BLaER1 (cell line): ENCODE measurements at regions not wholly inside any gene's neighbourhood (a gene's known extent, or its start where the extent isn't known, plus 50 kb on each side); places are given as distances from the start of the nearest gene placed in this dataset.

ENCODE experiments used
- H3K27ac ChIP-seq: shearing (Covaris generic); formaldehyde crosslinking; 2 replicates; pipeline ENCODE4 v1.8.1; 2022
- H3K27me3 ChIP-seq: shearing (Covaris generic); formaldehyde crosslinking; 2 replicates; pipeline ENCODE4 v1.8.1; 2022
- H3K36me3 ChIP-seq: shearing (Covaris generic); formaldehyde crosslinking; 2 replicates; pipeline ENCODE4 v1.8.1; 2022
- H3K4me1 ChIP-seq: shearing (Covaris generic); formaldehyde crosslinking; 2 replicates; pipeline ENCODE4 v1.8.1; 2022
- H3K4me2 ChIP-seq: shearing (Covaris generic); formaldehyde crosslinking; 2 replicates; pipeline ENCODE4 v1.8.1; 2022
- H3K4me3 ChIP-seq: shearing (Covaris generic); formaldehyde crosslinking; 2 replicates; pipeline ENCODE4 v1.8.1; 2022
- H3K9ac ChIP-seq: shearing (Covaris generic); formaldehyde crosslinking; 2 replicates; pipeline ENCODE4 v1.8.1; 2022
- H3K9me3 ChIP-seq: shearing (Covaris generic); formaldehyde crosslinking; 2 replicates; pipeline ENCODE4 v1.8.1; 2022
- H4K20me1 ChIP-seq: shearing (Covaris generic); formaldehyde crosslinking; 2 replicates; pipeline ENCODE4 v1.8.1; 2022
- Cebpa-rat ChIP-seq: shearing (Covaris generic); IDR thresholded peaks from 2 replicates; pipeline ENCODE4 v1.8.1; 2022

- H4K20me1 ChIP-seq = no peaks in the 10 kb centered on the region
- no peaks in the 10 kb centered on the region for H3K36me3 ChIP-seq
- H3K27ac ChIP-seq = no peak overlapping the region
- no peaks in the 10 kb centered on the region for H3K9me3 ChIP-seq
- no peak overlapping the region for H3K9ac ChIP-seq
- no peak for TF ChIP-seq Cebpa-rat
- H3K27me3 ChIP-seq = no peaks in the 10 kb centered on the region
- H3K4me1 ChIP-seq = no peaks in the 10 kb centered on the region
- no peak overlapping the region for H3K4me3 ChIP-seq
- H3K4me2 ChIP-seq = no peak overlapping the region
These were observed 319.6 kb upstream of the CDH11 start for GRCh38 chr16:65441501-65441900.

- H3K9ac ChIP-seq = no peak overlapping the region
- H3K4me1 ChIP-seq = no peaks in the 10 kb centered on the region
- no peaks in the 10 kb centered on the region for H3K36me3 ChIP-seq
- no peaks in the 10 kb centered on the region for H4K20me1 ChIP-seq
- H3K27me3 ChIP-seq = no peaks in the 10 kb centered on the region
- no peak overlapping the region for H3K4me2 ChIP-seq
- no peaks in the 10 kb centered on the region for H3K9me3 ChIP-seq
- no peak overlapping the region for H3K4me3 ChIP-seq
- H3K27ac ChIP-seq = no peak overlapping the region
- TF ChIP-seq Cebpa-rat = no peak
These were observed 307.8 kb upstream of the CDH11 start for GRCh38 chr16:65429504-65430181.

GRCh38 chr16:65426484-65426883, 304.6 kb upstream of the CDH11 start:
- H3K36me3 ChIP-seq = no peaks in the 10 kb centered on the region
- H3K4me3 ChIP-seq = no peak overlapping the region
- TF ChIP-seq Cebpa-rat = no peak
- no peak overlapping the region for H3K4me2 ChIP-seq
- H3K4me1 ChIP-seq = no peaks in the 10 kb centered on the region
- H3K27ac ChIP-seq = no peak overlapping the region
- no peaks in the 10 kb centered on the region for H3K9me3 ChIP-seq
- H3K27me3 ChIP-seq = no peaks in the 10 kb centered on the region
- no peaks in the 10 kb centered on the region for H4K20me1 ChIP-seq
- no peak overlapping the region for H3K9ac ChIP-seq

GRCh38 chr16:65422934-65423333, 301.1 kb upstream of the CDH11 start:
- Histone ChIP-seq H3K9me3 (peaks cover 13% of the 10 kb centered on the region; the same call in 1 of the 2 replicates), H3K9ac (no peak overlapping the region), H4K20me1 (no peaks in the 10 kb centered on the region), H3K4me2 (no peak overlapping the region), H3K27me3 (no peaks in the 10 kb centered on the region), H3K36me3 (no peaks in the 10 kb centered on the region), H3K4me1 (no peaks in the 10 kb centered on the region), H3K4me3 (no peak overlapping the region), H3K27ac (no peak overlapping the region)
- TF ChIP-seq Cebpa-rat = no peak

- no peak overlapping the region for H3K4me2 ChIP-seq
- H4K20me1 ChIP-seq = no peaks in the 10 kb centered on the region
- no peak overlapping the region for H3K27ac ChIP-seq
- no peaks in the 10 kb centered on the region for H3K36me3 ChIP-seq
- H3K4me1 ChIP-seq = no peaks in the 10 kb centered on the region
- H3K9ac ChIP-seq = no peak overlapping the region
- H3K4me3 ChIP-seq = no peak overlapping the region
- H3K9me3 ChIP-seq = peaks cover 13% of the 10 kb centered on the region; the same call in 1 of the 2 replicates
- TF ChIP-seq Cebpa-rat = no peak
- H3K27me3 ChIP-seq = no peaks in the 10 kb centered on the region
These were observed 299.7 kb upstream of the CDH11 start for GRCh38 chr16:65421596-65421995.

- Histone ChIP-seq H3K4me3 (no peak overlapping the region), H4K20me1 (no peaks in the 10 kb centered on the region), H3K27ac (no peak overlapping the region), H3K4me1 (peaks cover 5% of the 10 kb centered on the region; the same call in 1 of the 2 replicates), H3K36me3 (no peaks in the 10 kb centered on the region), H3K27me3 (no peaks in the 10 kb centered on the region), H3K9ac (no peak overlapping the region), H3K4me2 (no peak overlapping the region), H3K9me3 (peaks cover 13% of the 10 kb centered on the region; the same call in 1 of the 2 replicates)
- TF ChIP-seq Cebpa-rat = no peak
These were observed 296.6 kb upstream of the CDH11 start for GRCh38 chr16:65418435-65418834.

- peaks cover 13% of the 10 kb centered on the region; the same call in 1 of the 2 replicates for H3K9me3 ChIP-seq
- no peaks in the 10 kb centered on the region for H4K20me1 ChIP-seq
- H3K4me3 ChIP-seq = no peak overlapping the region
- H3K27me3 ChIP-seq = no peaks in the 10 kb centered on the region
- H3K4me2 ChIP-seq = no peak overlapping the region
- H3K9ac ChIP-seq = no peak overlapping the region
- TF ChIP-seq Cebpa-rat = no peak
- H3K27ac ChIP-seq = no peak overlapping the region
- peaks cover 5% of the 10 kb centered on the region; the same call in 1 of the 2 replicates for H3K4me1 ChIP-seq
- no peaks in the 10 kb centered on the region for H3K36me3 ChIP-seq
These were observed 293.6 kb upstream of the CDH11 start for GRCh38 chr16:65415460-65415859.

GRCh38 chr16:65414284-65414984, 292.6 kb upstream of the CDH11 start:
- no peak overlapping the region for H3K9ac ChIP-seq
- H4K20me1 ChIP-seq = no peaks in the 10 kb centered on the region
- H3K36me3 ChIP-seq = no peaks in the 10 kb centered on the region
- no peaks in the 10 kb centered on the region for H3K27me3 ChIP-seq
- no peak overlapping the region for H3K4me3 ChIP-seq
- H3K9me3 ChIP-seq = peaks cover 5% of the 10 kb centered on the region; the same call in 1 of the 2 replicates
- TF ChIP-seq Cebpa-rat = no peak
- H3K4me2 ChIP-seq = peak overlapping the region; percentile 9; the same call in 1 of the 2 replicates
- H3K4me1 ChIP-seq = peaks cover 5% of the 10 kb centered on the region; the same call in 1 of the 2 replicates
- no peak overlapping the region for H3K27ac ChIP-seq

- Histone ChIP-seq H3K4me1 (peaks cover 5% of the 10 kb centered on the region; the same call in 1 of the 2 replicates), H3K4me2 (0 out of 2 replicates have a peak overlapping the region, but pooled peaks have one; percentile 9), H3K27ac (no peak overlapping the region)
These were observed 292.0 kb upstream of the CDH11 start for GRCh38 chr16:65413861-65414260.

GRCh38 chr16:65410801-65411200, 288.9 kb upstream of the CDH11 start:
- H3K27ac ChIP-seq = no peak overlapping the region

More at GRCh38 chr16:65413861-65414260, 292.0 kb upstream of the CDH11 start:
- no peaks in the 10 kb centered on the region for H3K9me3 ChIP-seq
- no peak overlapping the region for H3K4me3 ChIP-seq
- no peaks in the 10 kb centered on the region for H3K27me3 ChIP-seq
- no peaks in the 10 kb centered on the region for H4K20me1 ChIP-seq
- no peaks in the 10 kb centered on the region for H3K36me3 ChIP-seq
- no peak for TF ChIP-seq Cebpa-rat
- no peak overlapping the region for H3K9ac ChIP-seq

More at GRCh38 chr16:65410801-65411200, 288.9 kb upstream of the CDH11 start:
- no peak overlapping the region for H3K9ac ChIP-seq
- no peak overlapping the region for H3K4me2 ChIP-seq
- H3K36me3 ChIP-seq = no peaks in the 10 kb centered on the region
- H3K4me1 ChIP-seq = peaks cover 5% of the 10 kb centered on the region; the same call in 1 of the 2 replicates
- H3K27me3 ChIP-seq = no peaks in the 10 kb centered on the region
- H3K4me3 ChIP-seq = no peak overlapping the region
- H3K9me3 ChIP-seq = no peaks in the 10 kb centered on the region
- no peaks in the 10 kb centered on the region for H4K20me1 ChIP-seq
- no peak for TF ChIP-seq Cebpa-rat
